NT2/D1 (cell line): ENCODE measurements at regions not wholly inside any gene's neighbourhood (a gene's known extent, or its start where the extent isn't known, plus 50 kb on each side); places are given as distances from the start of the nearest gene placed in this dataset.

ENCODE experiments used
- SUZ12 ChIP-seq: IDR thresholded peaks from 2 replicates; pipeline ENCODE4 v1.6.1; 2011; ENCODE audit not compliant: insufficient read length, insufficient read depth; ENCODE audit errors: extremely low read depth
- YY1 ChIP-seq: IDR thresholded peaks from 2 replicates; pipeline ENCODE4 v1.6.1; 2011; ENCODE audit not compliant: insufficient read length, insufficient read depth
- ZNF274 ChIP-seq: IDR thresholded peaks from 2 replicates; pipeline ENCODE4 v1.6.1; 2011; ENCODE audit warnings: mild to moderate bottlenecking, low read depth, low read length

DNA sequence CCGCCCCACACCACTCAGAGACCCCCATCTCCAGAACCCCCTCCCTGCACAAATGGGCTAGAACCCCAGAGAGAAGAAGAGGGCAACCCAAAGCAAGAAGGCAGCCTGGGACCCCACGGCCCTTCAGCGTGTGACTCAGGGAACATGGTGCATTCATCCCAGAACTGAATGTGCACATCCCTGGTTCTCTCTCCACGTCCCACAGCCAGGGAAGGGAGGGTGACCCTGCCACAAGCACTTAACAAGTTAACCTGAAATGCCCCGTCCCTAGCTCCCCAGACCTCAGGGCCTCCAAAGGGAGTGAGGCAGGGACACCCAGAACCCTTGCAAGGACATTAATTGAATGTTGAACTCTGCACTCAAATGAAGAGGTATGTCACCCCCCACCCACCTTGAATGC, 202.5 kb upstream of the TNRC6C start:
- TF ChIP-seq SUZ12 (no peak), YY1 (no peak), ZNF274 (no peak)
